GM12878 (cell line): ENCODE measurements at regions not wholly inside any gene's neighbourhood (a gene's known extent, or its start where the extent isn't known, plus 50 kb on each side); places are given as distances from the start of the nearest gene placed in this dataset.

Source experiments
- BACH1 ChIP-seq: fragments of 450-650 bp; IDR thresholded peaks from 2 replicates; pipeline ENCODE4 v1.6.1; 2017; ENCODE audit warnings: mild to moderate bottlenecking, borderline replicate concordance
- CREM ChIP-seq: IDR thresholded peaks from 2 replicates; pipeline ENCODE4 v1.6.1; 2014; ENCODE audit warnings: antibody characterized with exemption, low read depth
- CTCF ChIP-seq, 3 experiments: IDR thresholded peaks in 2 of 3; conservative IDR thresholded peaks in 1 of 3; 2 replicates each; pipeline ENCODE4 v1.5.1; 2011; ENCODE audit warnings: low read depth in 3 of 3, low read length in 3 of 3, mild to moderate bottlenecking in 3 of 3, control low read depth in 2 of 3, moderate library complexity in 2 of 3, inconsistent platforms in 1 of 3, mixed read lengths in 1 of 3; ENCODE audit not compliant: control insufficient read depth in 2 of 3, insufficient read depth in 1 of 3; ENCODE audit errors: extremely low read depth in 1 of 3
- EP300 ChIP-seq, 2 experiments: fragments of 150-350 bp in 1 of 2; IDR thresholded peaks; 2 replicates each; pipeline ENCODE4 v1.6.1; 2011 to 2012; ENCODE audit warnings: low read depth in 2 of 2, low read length in 2 of 2, borderline replicate concordance in 1 of 2, improper control_type of control experiment in 1 of 2, inconsistent platforms in 1 of 2; ENCODE audit not compliant: control insufficient read depth in 1 of 2
- HDAC2 ChIP-seq: fragments of 200-600 bp; sonication (generic); IDR thresholded peaks from 2 replicates; pipeline ENCODE4 v1.6.1; 2017
- IRF3 ChIP-seq: fragments of 450-650 bp; IDR thresholded peaks from 2 replicates; pipeline ENCODE4 v1.6.1; 2014; ENCODE audit warnings: mild to moderate bottlenecking
- RBBP5 ChIP-seq: fragments of 200-600 bp; sonication (generic); conservative IDR thresholded peaks from 2 replicates; pipeline ENCODE4 v1.6.1; 2016
- RELA ChIP-seq: fragments of 450-650 bp; IDR thresholded peaks from 2 replicates; pipeline ENCODE4 v1.8.0; 2014; ENCODE audit warnings: borderline replicate concordance; ENCODE audit not compliant: partially characterized antibody
- TCF12 ChIP-seq: IDR thresholded peaks from 2 replicates; pipeline ENCODE4 v1.6.1; 2011; ENCODE audit warnings: low read depth, mild to moderate bottlenecking, low read length
- ZBTB33 ChIP-seq: fragments of 450-650 bp; IDR thresholded peaks from 2 replicates; pipeline ENCODE4 v1.6.1; 2017; ENCODE audit warnings: mild to moderate bottlenecking
- TF ChIP-seq, protein P1 (sequence below): fragments of 450-650 bp; IDR thresholded peaks from 2 replicates; pipeline ENCODE4 v1.6.1; 2016; ENCODE audit warnings: mild to moderate bottlenecking
- TF ChIP-seq, protein P2 (sequence below): fragments of 150-350 bp; IDR thresholded peaks from 2 replicates; pipeline ENCODE4 v1.6.1; 2016; ENCODE audit warnings: low read depth, low read length
- TF ChIP-seq, protein P3 (sequence below): fragments of 450-650 bp; IDR thresholded peaks from 2 replicates; pipeline ENCODE4 v1.6.1; 2017; ENCODE audit warnings: antibody characterized with exemption, mild to moderate bottlenecking, moderate library complexity

DNA sequence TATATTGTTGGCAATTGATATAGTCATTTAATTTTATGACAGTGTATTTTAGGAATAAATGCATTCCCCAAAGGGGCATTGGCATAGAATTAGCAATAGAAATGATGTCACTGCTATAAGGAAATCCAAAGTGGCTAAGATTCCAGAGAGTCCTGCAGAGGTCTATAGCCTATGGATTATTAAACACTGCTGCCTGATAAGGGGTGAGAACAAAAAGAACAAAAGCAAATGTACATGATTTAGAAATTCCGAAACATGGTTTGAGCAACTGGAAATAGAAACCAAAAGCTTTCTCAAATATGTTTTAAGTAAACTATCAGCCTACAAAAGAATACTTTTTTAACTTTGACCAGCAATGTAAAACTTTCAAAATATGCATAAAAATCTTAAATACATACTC is 280.1 kb upstream of the RASGRP1 start:
- TF ChIP-seq TCF12 = no peak
- TF ChIP-seq CTCF (IDR thresholded peaks at IDR 0.05 in 2 of 3, conservative IDR thresholded peaks at IDR 0.05 in 1 of 3; ENCODE audit: control insufficient read depth in 2 of 3, extremely low read depth in 1 of 3, insufficient read depth in 1 of 3, low read depth in 3 of 3, low read length in 3 of 3) = no peak
- no peak for TF ChIP-seq BACH1
- TF ChIP-seq, protein P1, sequence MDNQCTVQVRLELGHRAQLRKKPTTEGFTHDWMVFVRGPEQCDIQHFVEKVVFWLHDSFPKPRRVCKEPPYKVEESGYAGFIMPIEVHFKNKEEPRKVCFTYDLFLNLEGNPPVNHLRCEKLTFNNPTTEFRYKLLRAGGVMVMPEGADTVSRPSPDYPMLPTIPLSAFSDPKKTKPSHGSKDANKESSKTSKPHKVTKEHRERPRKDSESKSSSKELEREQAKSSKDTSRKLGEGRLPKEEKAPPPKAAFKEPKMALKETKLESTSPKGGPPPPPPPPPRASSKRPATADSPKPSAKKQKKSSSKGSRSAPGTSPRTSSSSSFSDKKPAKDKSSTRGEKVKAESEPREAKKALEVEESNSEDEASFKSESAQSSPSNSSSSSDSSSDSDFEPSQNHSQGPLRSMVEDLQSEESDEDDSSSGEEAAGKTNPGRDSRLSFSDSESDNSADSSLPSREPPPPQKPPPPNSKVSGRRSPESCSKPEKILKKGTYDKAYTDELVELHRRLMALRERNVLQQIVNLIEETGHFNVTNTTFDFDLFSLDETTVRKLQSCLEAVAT = no peak
- TF ChIP-seq RELA = no peak
- TF ChIP-seq, protein P2, sequence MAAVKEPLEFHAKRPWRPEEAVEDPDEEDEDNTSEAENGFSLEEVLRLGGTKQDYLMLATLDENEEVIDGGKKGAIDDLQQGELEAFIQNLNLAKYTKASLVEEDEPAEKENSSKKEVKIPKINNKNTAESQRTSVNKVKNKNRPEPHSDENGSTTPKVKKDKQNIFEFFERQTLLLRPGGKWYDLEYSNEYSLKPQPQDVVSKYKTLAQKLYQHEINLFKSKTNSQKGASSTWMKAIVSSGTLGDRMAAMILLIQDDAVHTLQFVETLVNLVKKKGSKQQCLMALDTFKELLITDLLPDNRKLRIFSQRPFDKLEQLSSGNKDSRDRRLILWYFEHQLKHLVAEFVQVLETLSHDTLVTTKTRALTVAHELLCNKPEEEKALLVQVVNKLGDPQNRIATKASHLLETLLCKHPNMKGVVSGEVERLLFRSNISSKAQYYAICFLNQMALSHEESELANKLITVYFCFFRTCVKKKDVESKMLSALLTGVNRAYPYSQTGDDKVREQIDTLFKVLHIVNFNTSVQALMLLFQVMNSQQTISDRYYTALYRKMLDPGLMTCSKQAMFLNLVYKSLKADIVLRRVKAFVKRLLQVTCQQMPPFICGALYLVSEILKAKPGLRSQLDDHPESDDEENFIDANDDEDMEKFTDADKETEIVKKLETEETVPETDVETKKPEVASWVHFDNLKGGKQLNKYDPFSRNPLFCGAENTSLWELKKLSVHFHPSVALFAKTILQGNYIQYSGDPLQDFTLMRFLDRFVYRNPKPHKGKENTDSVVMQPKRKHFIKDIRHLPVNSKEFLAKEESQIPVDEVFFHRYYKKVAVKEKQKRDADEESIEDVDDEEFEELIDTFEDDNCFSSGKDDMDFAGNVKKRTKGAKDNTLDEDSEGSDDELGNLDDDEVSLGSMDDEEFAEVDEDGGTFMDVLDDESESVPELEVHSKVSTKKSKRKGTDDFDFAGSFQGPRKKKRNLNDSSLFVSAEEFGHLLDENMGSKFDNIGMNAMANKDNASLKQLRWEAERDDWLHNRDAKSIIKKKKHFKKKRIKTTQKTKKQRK = no peak
- TF ChIP-seq, protein P3, sequence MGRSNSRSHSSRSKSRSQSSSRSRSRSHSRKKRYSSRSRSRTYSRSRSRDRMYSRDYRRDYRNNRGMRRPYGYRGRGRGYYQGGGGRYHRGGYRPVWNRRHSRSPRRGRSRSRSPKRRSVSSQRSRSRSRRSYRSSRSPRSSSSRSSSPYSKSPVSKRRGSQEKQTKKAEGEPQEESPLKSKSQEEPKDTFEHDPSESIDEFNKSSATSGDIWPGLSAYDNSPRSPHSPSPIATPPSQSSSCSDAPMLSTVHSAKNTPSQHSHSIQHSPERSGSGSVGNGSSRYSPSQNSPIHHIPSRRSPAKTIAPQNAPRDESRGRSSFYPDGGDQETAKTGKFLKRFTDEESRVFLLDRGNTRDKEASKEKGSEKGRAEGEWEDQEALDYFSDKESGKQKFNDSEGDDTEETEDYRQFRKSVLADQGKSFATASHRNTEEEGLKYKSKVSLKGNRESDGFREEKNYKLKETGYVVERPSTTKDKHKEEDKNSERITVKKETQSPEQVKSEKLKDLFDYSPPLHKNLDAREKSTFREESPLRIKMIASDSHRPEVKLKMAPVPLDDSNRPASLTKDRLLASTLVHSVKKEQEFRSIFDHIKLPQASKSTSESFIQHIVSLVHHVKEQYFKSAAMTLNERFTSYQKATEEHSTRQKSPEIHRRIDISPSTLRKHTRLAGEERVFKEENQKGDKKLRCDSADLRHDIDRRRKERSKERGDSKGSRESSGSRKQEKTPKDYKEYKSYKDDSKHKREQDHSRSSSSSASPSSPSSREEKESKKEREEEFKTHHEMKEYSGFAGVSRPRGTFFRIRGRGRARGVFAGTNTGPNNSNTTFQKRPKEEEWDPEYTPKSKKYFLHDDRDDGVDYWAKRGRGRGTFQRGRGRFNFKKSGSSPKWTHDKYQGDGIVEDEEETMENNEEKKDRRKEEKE = no peak
- TF ChIP-seq IRF3 = no peak
- no peak for TF ChIP-seq CREM
- no peak for TF ChIP-seq ZBTB33
- TF ChIP-seq RBBP5 = no peak
- TF ChIP-seq HDAC2 = no peak
- TF ChIP-seq EP300 (IDR thresholded peaks at IDR 0.05; ENCODE audit: borderline replicate concordance in 1 of 2, control insufficient read depth in 1 of 2, low read depth in 2 of 2, low read length in 2 of 2) = no peak
